ENCODE measurements at regions not wholly inside any gene's neighbourhood (a gene's known extent, or its start where the extent isn't known, plus 50 kb on each side); places are given as distances from the start of the nearest gene placed in this dataset.

DNA sequence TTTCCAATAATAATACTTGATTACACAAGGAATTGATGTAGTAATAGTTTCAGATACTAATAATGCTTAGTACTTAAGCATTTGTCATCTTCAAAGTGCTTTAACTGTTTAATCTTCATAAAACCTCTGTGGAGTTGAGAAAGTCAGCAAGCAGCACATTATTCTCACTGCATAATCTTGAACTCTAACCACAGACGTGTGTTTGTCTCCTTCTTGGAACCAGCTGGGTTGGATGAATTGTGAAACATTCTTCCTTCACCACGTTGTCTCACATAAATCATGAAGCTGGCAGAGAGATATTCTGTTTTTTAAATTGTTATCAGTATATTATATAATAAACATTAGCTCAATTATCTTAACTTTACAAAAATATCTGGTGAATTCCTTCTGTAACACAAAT is 55.1 kb upstream of the LDAH start:
- H3K36me3 ChIP-seq (ENCODE audit: control insufficient read depth, insufficient read depth, low read length): no peaks in the 10 kb centered on the region
- Mint-ChIP-seq H3K27me3 (peaks cover 16% of the 10 kb centered on the region), H3K4me1 (no peaks in the 10 kb centered on the region), H3K27ac (no peak overlapping the region), H3K4me3 (no peak overlapping the region), H3K9me3 (peaks cover 0 to 8% (median 3%) of the 10 kb centered on the region in 7 donors), H3K36me3 (no peaks in the 10 kb centered on the region)
- no peak overlapping the region for H3K4me3 ChIP-seq (ENCODE audit: low read depth, low read length)
- H3K27me3 ChIP-seq (ENCODE audit: control insufficient read depth, insufficient read depth, low read length): peaks cover 9% of the 10 kb centered on the region
- H3K27ac ChIP-seq (ENCODE audit: insufficient read depth, low read length, poor library complexity, severe bottlenecking): no peak overlapping the region
- no peak for DNase-seq
- H3K9me3 ChIP-seq (ENCODE audit: control insufficient read depth in 2 of 2, low read length in 2 of 2): no peaks in the 10 kb centered on the region
- no peaks in the 10 kb centered on the region for H3K4me1 ChIP-seq (ENCODE audit: control insufficient read depth, insufficient read depth, low read length, poor library complexity, severe bottlenecking)
- no peak for ATAC-seq (ENCODE audit: low read depth in 2 of 2)

Data from CD4-positive, CD25-positive, alpha-beta regulatory T cell (primary cell).